ENCODE measurements at regions not wholly inside any gene's neighbourhood (a gene's known extent, or its start where the extent isn't known, plus 50 kb on each side); places are given as distances from the start of the nearest gene placed in this dataset.

- TF ChIP-seq, protein P1, sequence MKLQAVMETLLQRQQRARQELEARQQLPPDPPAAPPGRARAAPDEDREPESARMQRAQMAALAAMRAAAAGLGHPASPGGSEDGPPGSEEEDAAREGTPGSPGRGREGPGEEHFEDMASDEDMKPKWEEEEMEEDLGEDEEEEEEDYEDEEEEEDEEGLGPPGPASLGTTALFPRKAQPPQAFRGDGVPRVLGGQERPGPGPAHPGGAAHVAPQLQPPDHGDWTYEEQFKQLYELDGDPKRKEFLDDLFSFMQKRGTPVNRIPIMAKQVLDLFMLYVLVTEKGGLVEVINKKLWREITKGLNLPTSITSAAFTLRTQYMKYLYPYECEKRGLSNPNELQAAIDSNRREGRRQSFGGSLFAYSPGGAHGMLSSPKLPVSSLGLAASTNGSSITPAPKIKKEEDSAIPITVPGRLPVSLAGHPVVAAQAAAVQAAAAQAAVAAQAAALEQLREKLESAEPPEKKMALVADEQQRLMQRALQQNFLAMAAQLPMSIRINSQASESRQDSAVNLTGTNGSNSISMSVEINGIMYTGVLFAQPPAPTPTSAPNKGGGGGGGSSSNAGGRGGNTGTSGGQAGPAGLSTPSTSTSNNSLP (IDR thresholded peaks at IDR 0.05; ENCODE audit: low read depth, low read length): no peak
- no peak for TF ChIP-seq ZNF777 (CRISPR knock-in tag; IDR thresholded peaks at IDR 0.05)
- no peak for TF ChIP-seq SP1 (IDR thresholded peaks at IDR 0.05)
- TF ChIP-seq SP1 (CRISPR knock-in tag; IDR thresholded peaks at IDR 0.05): no peak
- TF ChIP-seq ZNF747 (CRISPR knock-in tag; IDR thresholded peaks at IDR 0.05; ENCODE audit: borderline replicate concordance): no peak
- no peak for TF ChIP-seq KLF16 (CRISPR knock-in tag; IDR thresholded peaks at IDR 0.05)
- TF ChIP-seq, protein P2, sequence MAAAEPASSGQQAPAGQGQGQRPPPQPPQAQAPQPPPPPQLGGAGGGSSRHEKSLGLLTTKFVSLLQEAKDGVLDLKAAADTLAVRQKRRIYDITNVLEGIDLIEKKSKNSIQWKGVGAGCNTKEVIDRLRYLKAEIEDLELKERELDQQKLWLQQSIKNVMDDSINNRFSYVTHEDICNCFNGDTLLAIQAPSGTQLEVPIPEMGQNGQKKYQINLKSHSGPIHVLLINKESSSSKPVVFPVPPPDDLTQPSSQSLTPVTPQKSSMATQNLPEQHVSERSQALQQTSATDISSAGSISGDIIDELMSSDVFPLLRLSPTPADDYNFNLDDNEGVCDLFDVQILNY (CRISPR knock-in tag; conservative IDR thresholded peaks at IDR 0.05): no peak
- no peak for TF ChIP-seq JUN (CRISPR knock-in tag; IDR thresholded peaks at IDR 0.05)
- TF ChIP-seq TOE1 (CRISPR knock-in tag; IDR thresholded peaks at IDR 0.05): no peak
- no peak for TF ChIP-seq ZNF557 (CRISPR knock-in tag; IDR thresholded peaks at IDR 0.05)
- TF ChIP-seq, protein P3, sequence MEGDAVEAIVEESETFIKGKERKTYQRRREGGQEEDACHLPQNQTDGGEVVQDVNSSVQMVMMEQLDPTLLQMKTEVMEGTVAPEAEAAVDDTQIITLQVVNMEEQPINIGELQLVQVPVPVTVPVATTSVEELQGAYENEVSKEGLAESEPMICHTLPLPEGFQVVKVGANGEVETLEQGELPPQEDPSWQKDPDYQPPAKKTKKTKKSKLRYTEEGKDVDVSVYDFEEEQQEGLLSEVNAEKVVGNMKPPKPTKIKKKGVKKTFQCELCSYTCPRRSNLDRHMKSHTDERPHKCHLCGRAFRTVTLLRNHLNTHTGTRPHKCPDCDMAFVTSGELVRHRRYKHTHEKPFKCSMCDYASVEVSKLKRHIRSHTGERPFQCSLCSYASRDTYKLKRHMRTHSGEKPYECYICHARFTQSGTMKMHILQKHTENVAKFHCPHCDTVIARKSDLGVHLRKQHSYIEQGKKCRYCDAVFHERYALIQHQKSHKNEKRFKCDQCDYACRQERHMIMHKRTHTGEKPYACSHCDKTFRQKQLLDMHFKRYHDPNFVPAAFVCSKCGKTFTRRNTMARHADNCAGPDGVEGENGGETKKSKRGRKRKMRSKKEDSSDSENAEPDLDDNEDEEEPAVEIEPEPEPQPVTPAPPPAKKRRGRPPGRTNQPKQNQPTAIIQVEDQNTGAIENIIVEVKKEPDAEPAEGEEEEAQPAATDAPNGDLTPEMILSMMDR (CRISPR knock-in tag; IDR thresholded peaks at IDR 0.05): no peak
- TF ChIP-seq TFE3 (CRISPR knock-in tag; IDR thresholded peaks at IDR 0.05): no peak
- no peak for TF ChIP-seq TP53 (CRISPR knock-in tag; conservative IDR thresholded peaks at IDR 0.05)
- TF ChIP-seq EZH2 (conservative IDR thresholded peaks at IDR 0.05; ENCODE audit: low read depth, low read length): no peak
Observed at GRCh38 chrX:131727778-131728177, 183.9 kb downstream of the OR13H1 start.

All from HepG2 (cell line).